Kidney (tissue), 13 donors: ENCODE measurements at regions not wholly inside any gene's neighbourhood (a gene's known extent, or its start where the extent isn't known, plus 50 kb on each side); places are given as distances from the start of the nearest gene placed in this dataset.
"Not testable (repeated sequence)": the region's sequence is repeated elsewhere in the genome, so short reads cannot be mapped to it uniquely, and the experiment has no call there.

Experiments
- DNase-seq, 5 donors: peaks; one replicate each; pipeline ENCODE4 v3.0.0-alpha.2; 2013 to 2020
- FAIRE-seq: peaks from 2 replicates; lab custom pipeline; 2012; peaks lifted over from hg19 to GRCh38; lab: Jason Lieb, UNC
- H3K27ac ChIP-seq, 2 donors: one replicate each; pipeline ENCODE4 v1.7.0; 2013; ENCODE audit warnings: low read depth in 2 of 2, low read length in 2 of 2, inconsistent platforms in 1 of 2
- H3K27me3 ChIP-seq: one replicate; pipeline ENCODE4 v1.7.1; 2013; ENCODE audit warnings: low read length, inconsistent platforms; ENCODE audit not compliant: control insufficient read depth, insufficient read depth
- H3K36me3 ChIP-seq, 3 donors: one replicate each; pipeline versions ENCODE4 v1.7.0 to v1.7.1; 2013; ENCODE audit warnings: low read length in 3 of 3, control low read depth in 1 of 3, inconsistent platforms in 1 of 3; ENCODE audit not compliant: insufficient read depth in 3 of 3, control insufficient read depth in 2 of 3
- H3K4me1 ChIP-seq, 3 donors: one replicate each; pipeline versions ENCODE4 v1.7.0 to v1.7.1; 2013; ENCODE audit warnings: low read length in 3 of 3, inconsistent platforms in 1 of 3, low read depth in 1 of 3; ENCODE audit not compliant: control insufficient read depth in 2 of 3, insufficient read depth in 2 of 3
- H3K4me3 ChIP-seq, 3 donors: one replicate each; pipeline versions ENCODE4 v1.7.0 to v1.8.1; 2013; ENCODE audit warnings: low read length in 3 of 3, control low read depth in 1 of 3, inconsistent platforms in 1 of 3
- H3K9ac ChIP-seq, 3 donors: one replicate each; pipeline versions ENCODE4 v1.7.0 to v1.7.1; 2013; ENCODE audit warnings: low read length in 3 of 3, control low read depth in 1 of 3, inconsistent platforms in 1 of 3
- H3K9me3 ChIP-seq, 3 donors: one replicate each; pipeline versions ENCODE4 v1.7.0 to v1.7.1; 2013; ENCODE audit warnings: low read length in 3 of 3, control low read depth in 1 of 3, inconsistent platforms in 1 of 3; ENCODE audit not compliant: control insufficient read depth in 2 of 3, insufficient read depth in 1 of 3
- CTCF ChIP-seq: IDR thresholded peaks from 3 replicates; pipeline ENCODE4 v1.5.1; 2012; ENCODE audit warnings: mild to moderate bottlenecking, moderate library complexity, borderline replicate concordance; ENCODE audit not compliant: insufficient read depth; ENCODE audit errors: extremely low read depth
- intact Hi-C: fragments of 100-400 bp; cut with DNase I; formaldehyde crosslinking; loops from one replicate; pipeline ENCODE4 v1.11.1; 2022
- donor health status: control.
- donor health status: control.
- donor health status: control.
- donor health status: control.
- donor health status: control.
- donor health status: DM: yes; HTN: yes; CAD: no.
- donor health status: Normal renal cell carcinoma (clear cell type).

GRCh38 chr18:55672574-55673361 is 84.8 kb upstream of the TCF4 start:
- no peak for DNase-seq
- H3K9ac ChIP-seq, result no peak overlapping the region
- no peaks in the 10 kb centered on the region for H3K36me3 ChIP-seq
- no peaks in the 10 kb centered on the region for H3K4me1 ChIP-seq
- H3K27ac ChIP-seq, result no peak overlapping the region
- TF ChIP-seq CTCF, result no peak
- H3K9me3 ChIP-seq, result no peaks in the 10 kb centered on the region
- FAIRE-seq, result no peak
- intact Hi-C loops, result no loop called here
- no peak overlapping the region for H3K4me3 ChIP-seq
- no peaks in the 10 kb centered on the region for H3K27me3 ChIP-seq

- no peak overlapping the region for H3K4me3 ChIP-seq
- no peak overlapping the region for H3K27ac ChIP-seq
- no peak overlapping the region for H3K9ac ChIP-seq
- intact Hi-C loops, result no loop called here
- TF ChIP-seq CTCF, result no peak
- no peaks in the 10 kb centered on the region for H3K4me1 ChIP-seq
- H3K36me3 ChIP-seq, result no peaks in the 10 kb centered on the region
- H3K9me3 ChIP-seq, result no peaks in the 10 kb centered on the region
- DNase-seq, result no peak
- no peak for FAIRE-seq
- no peaks in the 10 kb centered on the region for H3K27me3 ChIP-seq
Measured at GRCh38 chr18:55665506-55665905, 77.5 kb upstream of the TCF4 start.

- FAIRE-seq, intact Hi-C loops: not testable (repeated sequence)
- DNase-seq, result peak in 1 of 5 donors; percentile 62
Measured at GRCh38 chr18:55664758-55665400, 76.9 kb upstream of the TCF4 start.

GRCh38 chr18:55663891-55664290 is 75.9 kb upstream of the TCF4 start:
- Histone ChIP-seq H3K36me3 (no peaks in the 10 kb centered on the region), H3K9ac (no peak overlapping the region), H3K27ac (no peak overlapping the region), H3K4me3 (no peak overlapping the region), H3K4me1 (no peaks in the 10 kb centered on the region), H3K9me3 (no peaks in the 10 kb centered on the region), H3K27me3 (no peaks in the 10 kb centered on the region)
- intact Hi-C loops, result no loop called here
- FAIRE-seq, result no peak
- TF ChIP-seq CTCF, result no peak
- DNase-seq, result no peak

More at GRCh38 chr18:55664758-55665400, 76.9 kb upstream of the TCF4 start:
- not testable (repeated sequence) for H3K9me3 ChIP-seq, H3K9ac ChIP-seq, H3K27ac ChIP-seq, H3K4me1 ChIP-seq, H3K27me3 ChIP-seq, H3K36me3 ChIP-seq, H3K4me3 ChIP-seq
